ENCODE measurements at regions not wholly inside any gene's neighbourhood (a gene's known extent, or its start where the extent isn't known, plus 50 kb on each side); places are given as distances from the start of the nearest gene placed in this dataset.

GRCh38 chr5:18992264-18992663 lies 995.7 kb downstream of the CDH18 start:
- no peak for DNase-seq (ENCODE audit: extremely low read depth in 1 of 2, low read depth in 1 of 2)

DNA sequence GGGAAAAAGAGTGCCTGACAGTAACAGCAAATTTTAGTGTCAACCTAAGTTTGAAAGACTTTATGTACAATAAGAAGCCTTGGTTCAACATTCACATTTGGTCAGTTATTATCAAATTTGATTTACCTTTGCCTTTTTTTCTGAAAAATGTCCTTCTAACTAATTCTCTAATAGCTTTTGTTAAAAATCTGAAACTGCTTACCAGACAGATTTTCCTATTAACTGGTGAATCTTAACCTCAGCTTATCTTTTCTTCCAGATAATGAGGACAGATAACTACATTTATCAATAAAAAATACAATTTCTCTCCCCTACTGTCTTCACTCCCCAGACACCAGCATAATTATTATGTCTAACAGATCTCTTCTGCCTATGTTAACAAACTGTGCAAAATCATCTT lies 988.5 kb downstream of the CDH18 start:
- no peak for DNase-seq (ENCODE audit: extremely low read depth in 1 of 2, low read depth in 1 of 2)

GRCh38 chr5:19001054-19001453 lies 986.9 kb downstream of the CDH18 start:
- DNase-seq (ENCODE audit: extremely low read depth in 1 of 2, low read depth in 1 of 2), result no peak

- DNase-seq (ENCODE audit: extremely low read depth in 1 of 2, low read depth in 1 of 2), result no peak
Measured at GRCh38 chr5:19001539-19001938, 986.5 kb downstream of the CDH18 start.

DNA sequence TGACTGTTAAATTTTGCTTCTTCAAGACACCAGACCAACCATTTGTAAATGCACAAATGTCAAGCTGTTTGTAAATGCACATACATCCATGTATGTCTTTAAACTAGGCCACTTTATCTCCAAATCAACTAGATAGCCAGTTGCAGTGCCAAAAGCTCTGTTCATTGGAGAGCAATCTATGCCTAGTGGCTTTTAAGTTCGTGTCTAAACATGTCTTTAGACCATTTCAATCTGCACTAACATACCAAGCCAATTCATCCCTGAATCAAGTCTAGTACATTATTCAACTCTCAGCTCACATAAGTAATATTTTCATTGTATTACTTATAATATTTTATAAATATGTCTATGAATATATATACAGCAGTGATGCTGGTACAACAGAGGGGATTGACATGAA lies 985.9 kb downstream of the CDH18 start:
- DNase-seq (ENCODE audit: extremely low read depth in 1 of 2, low read depth in 1 of 2), result no peak

DNA sequence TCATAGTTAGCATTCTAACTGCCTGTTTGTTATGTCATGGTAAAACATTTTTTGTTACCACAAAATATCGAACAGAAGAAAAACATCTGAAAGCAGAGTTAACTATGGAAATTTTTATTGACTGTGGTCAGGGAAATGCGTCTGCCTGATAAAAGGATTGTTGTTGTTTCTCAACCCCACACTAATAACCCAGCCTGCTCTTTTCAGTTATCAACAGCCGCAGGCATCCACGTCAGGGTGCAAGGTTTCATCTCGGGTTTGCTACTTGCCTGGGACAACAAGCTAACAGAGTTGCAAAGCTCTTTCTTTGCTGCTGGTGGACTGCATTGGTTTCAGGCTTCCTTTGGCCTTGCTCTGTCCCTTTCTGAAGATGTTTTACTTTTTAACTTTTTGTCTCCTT lies 969.2 kb downstream of the CDH18 start:
- DNase-seq (ENCODE audit: extremely low read depth in 1 of 2, low read depth in 1 of 2), result no peak

GRCh38 chr5:19031491-19031890 lies 956.5 kb downstream of the CDH18 start:
- no peak for DNase-seq (ENCODE audit: extremely low read depth in 1 of 2, low read depth in 1 of 2)

DNA sequence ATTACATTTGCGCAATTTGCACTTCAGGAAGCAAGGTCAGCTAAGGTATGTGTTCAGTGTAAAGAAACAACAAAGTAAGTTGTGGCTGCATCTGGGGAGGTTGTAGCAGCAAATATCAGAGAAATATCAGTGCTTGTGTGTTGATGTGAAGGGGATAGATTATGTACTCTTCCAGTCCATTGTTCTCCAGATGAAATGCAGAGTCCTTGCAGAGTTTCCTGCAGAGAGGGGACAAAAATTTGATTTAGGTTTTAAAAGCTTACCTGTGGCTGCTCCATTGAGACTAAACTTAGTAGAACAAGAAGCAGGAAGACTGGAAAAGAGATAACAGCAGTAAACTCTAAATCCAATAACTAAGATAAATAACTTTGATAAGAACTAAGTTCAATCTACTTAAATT lies 952.2 kb downstream of the CDH18 start:
- no peak for DNase-seq (ENCODE audit: extremely low read depth in 1 of 2, low read depth in 1 of 2)

DNA sequence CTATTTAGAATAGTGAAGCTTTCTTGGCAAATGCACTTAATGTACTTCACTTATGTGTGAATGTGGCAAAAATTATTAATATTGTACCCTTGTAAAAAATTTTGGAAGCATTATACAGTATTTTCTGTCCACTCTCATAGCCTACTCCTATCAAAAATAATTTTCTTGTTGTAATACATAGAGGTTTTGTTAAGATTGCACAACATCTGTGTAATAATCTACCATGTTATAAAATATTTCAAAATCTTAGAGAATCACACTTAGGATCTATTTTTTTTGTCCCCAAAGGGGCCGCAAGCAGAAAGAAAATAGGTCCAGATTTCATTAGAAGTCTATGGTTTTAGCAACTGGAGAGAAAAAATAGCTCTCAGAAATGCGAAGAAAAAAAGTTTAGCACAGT lies 945.9 kb downstream of the CDH18 start:
- DNase-seq (ENCODE audit: extremely low read depth in 1 of 2, low read depth in 1 of 2), result no peak

- DNase-seq (ENCODE audit: extremely low read depth in 1 of 2, low read depth in 1 of 2), result no peak
Measured at GRCh38 chr5:19044311-19044710, 943.7 kb downstream of the CDH18 start.

GRCh38 chr5:19044931-19045695 lies 942.9 kb downstream of the CDH18 start:
- no peak for DNase-seq (ENCODE audit: extremely low read depth in 1 of 2, low read depth in 1 of 2)

- DNase-seq (ENCODE audit: extremely low read depth in 1 of 2, low read depth in 1 of 2), result no peak
Measured at GRCh38 chr5:19047277-19047676, 940.7 kb downstream of the CDH18 start.

DNA sequence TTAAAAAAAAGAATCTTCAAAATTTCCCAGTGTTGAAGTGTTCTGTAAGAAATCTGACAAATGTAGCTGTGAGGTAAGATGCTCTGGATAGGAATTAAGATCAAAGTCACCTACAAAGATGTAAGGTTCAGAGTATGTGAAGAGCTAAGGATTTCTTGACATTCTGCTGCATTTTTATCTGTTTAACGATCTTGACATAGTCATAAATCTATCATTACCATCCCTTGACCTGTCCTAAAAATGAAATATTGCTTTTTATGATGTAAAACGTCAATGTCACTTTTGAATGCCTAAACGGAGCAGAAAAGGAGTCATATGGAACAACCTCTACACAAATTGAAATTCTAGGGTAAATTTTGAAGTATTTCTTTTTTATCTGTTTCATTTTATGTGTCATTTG lies 939.3 kb downstream of the CDH18 start:
- DNase-seq (ENCODE audit: extremely low read depth in 1 of 2, low read depth in 1 of 2), result no peak

GRCh38 chr5:19058216-19058615 lies 929.8 kb downstream of the CDH18 start:
- no peak for DNase-seq (ENCODE audit: extremely low read depth in 1 of 2, low read depth in 1 of 2)

DNA sequence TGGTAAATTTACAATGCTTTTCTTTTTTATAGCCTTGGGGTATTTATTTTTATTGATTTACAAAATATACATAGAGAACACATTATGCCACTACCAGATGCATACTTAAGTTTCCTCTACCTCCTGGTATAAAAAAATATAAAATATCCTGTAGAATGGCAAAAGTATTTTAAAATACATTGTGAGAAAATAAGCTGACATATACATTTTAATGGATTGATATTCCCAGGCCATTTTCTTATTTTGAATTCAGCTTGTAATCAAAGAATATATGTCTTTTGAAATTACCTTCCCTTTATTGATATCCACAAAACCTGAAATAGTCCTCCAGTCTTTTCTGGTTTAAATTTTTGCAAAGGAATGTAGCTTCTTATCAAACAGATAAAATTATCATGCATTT lies 923.9 kb downstream of the CDH18 start:
- DNase-seq (ENCODE audit: extremely low read depth in 1 of 2, low read depth in 1 of 2), result no peak

GRCh38 chr5:19067741-19068140 lies 920.3 kb downstream of the CDH18 start:
- no peak for DNase-seq (ENCODE audit: extremely low read depth in 1 of 2, low read depth in 1 of 2)

GRCh38 chr5:19098434-19098833 lies 889.6 kb downstream of the CDH18 start:
- DNase-seq (ENCODE audit: extremely low read depth in 1 of 2, low read depth in 1 of 2), result no peak

GRCh38 chr5:19099195-19099594 lies 888.8 kb downstream of the CDH18 start:
- no peak for DNase-seq (ENCODE audit: extremely low read depth in 1 of 2, low read depth in 1 of 2)

DNA sequence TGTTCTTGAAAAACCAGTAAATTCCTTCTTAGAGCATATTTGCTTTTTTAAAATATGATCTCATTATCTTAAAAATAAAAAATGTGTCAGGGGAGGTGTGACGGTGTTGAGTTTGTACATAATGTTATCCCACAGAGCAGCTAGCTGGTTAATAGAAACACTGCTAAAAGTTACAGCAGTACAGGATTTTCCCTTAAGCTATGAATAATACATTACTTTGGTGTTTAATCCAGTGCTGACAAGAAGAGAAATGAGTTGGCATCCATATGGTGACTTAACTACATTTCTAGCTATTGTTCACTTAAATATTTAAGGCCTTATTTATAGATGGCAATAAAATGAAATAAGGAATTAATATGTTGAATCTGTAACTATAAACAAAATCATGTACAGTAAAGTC lies 883.1 kb downstream of the CDH18 start:
- no peak for DNase-seq (ENCODE audit: extremely low read depth in 1 of 2, low read depth in 1 of 2)

- DNase-seq (ENCODE audit: extremely low read depth in 1 of 2, low read depth in 1 of 2), result no peak
Measured at GRCh38 chr5:19122923-19123322, 865.1 kb downstream of the CDH18 start.

DNA sequence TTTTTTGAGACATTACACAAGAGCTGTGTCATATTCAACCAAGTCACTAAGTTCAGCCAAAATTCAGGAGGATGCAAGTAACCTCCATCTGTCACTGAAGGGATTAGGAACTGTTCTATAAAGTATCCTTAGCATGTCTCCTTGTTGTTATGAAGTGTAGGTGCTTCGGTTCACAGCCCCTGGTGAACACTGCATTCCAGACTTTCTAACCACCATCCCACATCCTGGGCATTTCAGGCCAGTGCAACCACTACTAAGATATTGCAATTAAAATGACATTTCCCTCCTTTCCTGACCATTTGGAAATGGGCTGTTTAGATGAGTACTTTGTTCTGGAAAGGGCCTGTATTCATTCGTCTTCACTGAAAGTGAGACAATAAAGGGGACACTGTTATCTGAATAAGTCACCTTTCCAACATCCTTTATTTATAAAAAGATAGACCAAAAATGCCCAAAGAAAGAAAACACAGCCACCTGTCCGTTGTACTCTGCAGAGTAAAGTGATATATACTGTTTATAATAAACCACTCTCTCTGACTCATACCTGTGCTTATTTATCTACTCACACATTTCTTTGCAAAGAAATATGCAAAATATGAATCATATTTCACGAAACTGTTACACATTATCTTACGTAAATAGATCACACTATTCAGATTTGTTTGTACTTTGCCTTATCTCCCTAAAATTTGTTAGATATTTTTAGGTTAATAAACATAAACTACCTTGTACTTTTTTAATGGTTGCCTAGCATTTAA lies 861.9 kb downstream of the CDH18 start:
- DNase-seq (ENCODE audit: extremely low read depth in 1 of 2, low read depth in 1 of 2), result no peak

DNA sequence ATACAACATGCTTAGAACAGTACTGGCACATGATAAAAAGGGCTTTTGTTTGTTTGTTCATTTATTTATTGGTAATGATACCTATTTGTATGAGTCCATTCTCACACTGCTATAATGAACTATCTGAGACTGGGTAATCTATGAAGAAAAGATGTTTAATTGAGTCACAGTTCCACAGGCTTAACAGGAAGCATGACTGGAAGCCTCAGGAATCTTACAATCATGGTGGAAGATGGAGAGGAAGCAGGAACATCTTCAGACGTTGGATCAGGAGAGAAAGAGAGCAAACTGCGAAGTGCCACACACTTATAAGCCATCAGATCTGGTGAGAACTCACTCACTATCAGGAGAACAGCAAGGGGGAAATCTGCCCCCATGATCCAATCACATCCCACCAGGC lies 847.7 kb downstream of the CDH18 start:
- no peak for DNase-seq (ENCODE audit: extremely low read depth in 1 of 2, low read depth in 1 of 2)
